ENCODE measurements at regions not wholly inside any gene's neighbourhood (a gene's known extent, or its start where the extent isn't known, plus 50 kb on each side); places are given as distances from the start of the nearest gene placed in this dataset.
"Not testable (repeated sequence)": the region's sequence is repeated elsewhere in the genome, so short reads cannot be mapped to it uniquely, and the experiment has no call there.

GRCh38 chr10:38267555-38267954, 173.4 kb downstream of the ZNF37A start:
- TF ChIP-seq JUNB (IDR thresholded peaks at IDR 0.05; ENCODE audit: unreplicated experiment); CREB1 (CRISPR knock-in tag; IDR thresholded peaks at IDR 0.05; ENCODE audit: low read depth); REST (IDR thresholded peaks at IDR 0.05; ENCODE audit: unreplicated experiment); POLR2AphosphoS5 (IDR thresholded peaks at IDR 0.05; ENCODE audit: low read depth); CTCF (conservative IDR thresholded peaks at IDR 0.05; ENCODE audit: low read depth in 2 of 2); EZH2 (IDR thresholded peaks at IDR 0.05; ENCODE audit: low read depth, unreplicated experiment): not testable (repeated sequence)
